OCI-LY1 (cell line): ENCODE measurements at regions not wholly inside any gene's neighbourhood (a gene's known extent, or its start where the extent isn't known, plus 50 kb on each side); places are given as distances from the start of the nearest gene placed in this dataset.

Experiments
- H2AFZ ChIP-seq: fragments of 200-600 bp; sonication (generic), shearing (Covaris generic); 2 replicates; pipeline ENCODE4 v1.6.0; 2014; ENCODE audit warnings: antibody characterized with exemption, mild to moderate bottlenecking, low read length
- H3F3A ChIP-seq: fragments of 200-600 bp; sonication (generic), shearing (Covaris generic); 2 replicates; pipeline ENCODE4 v1.6.0; 2014; ENCODE audit warnings: mild to moderate bottlenecking, antibody characterized with exemption, low read length, moderate library complexity; ENCODE audit not compliant: insufficient read depth
- H3K27ac ChIP-seq: fragments of 200-600 bp; sonication (generic); 2 replicates; pipeline ENCODE4 v1.5.1; 2014; ENCODE audit warnings: low read length, mixed run types, mild to moderate bottlenecking, low read depth; ENCODE audit not compliant: poor library complexity, severe bottlenecking
- H3K27me3 ChIP-seq: fragments of 200-600 bp; sonication (generic); 2 replicates; pipeline ENCODE4 v1.6.0; 2014; ENCODE audit warnings: antibody characterized with exemption, mild to moderate bottlenecking, low read length, moderate library complexity; ENCODE audit not compliant: insufficient read depth
- H3K36me3 ChIP-seq: fragments of 200-600 bp; sonication (generic); 2 replicates; pipeline ENCODE4 v1.6.1; 2014; ENCODE audit warnings: mild to moderate bottlenecking, antibody characterized with exemption, low read length, moderate library complexity, mixed read lengths; ENCODE audit not compliant: insufficient read depth
- H3K4me1 ChIP-seq: fragments of 200-600 bp; sonication (generic); 2 replicates; pipeline ENCODE4 v1.5.1; 2014; ENCODE audit warnings: mild to moderate bottlenecking, low read length, moderate library complexity; ENCODE audit not compliant: insufficient read depth, severe bottlenecking
- H3K4me2 ChIP-seq: fragments of 200-600 bp; sonication (generic), shearing (Covaris generic); 2 replicates; pipeline ENCODE4 v1.6.1; 2014; ENCODE audit warnings: low read length
- H3K4me3 ChIP-seq: fragments of 200-600 bp; sonication (generic); 2 replicates; pipeline ENCODE4 v1.5.1; 2014; ENCODE audit warnings: low read length, low read depth, mild to moderate bottlenecking, mixed read lengths; ENCODE audit not compliant: poor library complexity, severe bottlenecking
- H3K79me2 ChIP-seq: fragments of 200-600 bp; shearing (Covaris generic); 2 replicates; pipeline ENCODE4 v1.6.1; 2016; ENCODE audit warnings: mixed run types, low read length, mixed read lengths; ENCODE audit not compliant: insufficient read depth
- H3K9ac ChIP-seq: fragments of 200-600 bp; sonication (generic), shearing (Covaris generic); 2 replicates; pipeline ENCODE4 v1.6.1; 2014; ENCODE audit warnings: mild to moderate bottlenecking, low read length, mixed read lengths
- H3K9me2 ChIP-seq: fragments of 200-600 bp; sonication (generic), shearing (Covaris generic); 2 replicates; pipeline ENCODE4 v1.6.1; 2014; ENCODE audit warnings: low read depth, mild to moderate bottlenecking, low read length, mixed read lengths
- H3K9me3 ChIP-seq: fragments of 200-600 bp; shearing (Covaris generic); 2 replicates; pipeline ENCODE4 v1.6.1; 2014; ENCODE audit warnings: low read length, mixed read lengths
- H4K20me1 ChIP-seq: fragments of 200-600 bp; sonication (generic), shearing (Covaris generic); 2 replicates; pipeline ENCODE4 v1.6.0; 2016; ENCODE audit warnings: mild to moderate bottlenecking, low read length; ENCODE audit not compliant: insufficient read depth
- CTCF ChIP-seq: fragments of 200-600 bp; sonication (generic), shearing (Covaris generic); IDR thresholded peaks from 2 replicates; pipeline ENCODE4 v1.5.1; 2017; ENCODE audit warnings: mild to moderate bottlenecking, antibody characterized with exemption, low read length, moderate library complexity, mixed read lengths
- EZH2 ChIP-seq: fragments of 200-600 bp; sonication (generic), shearing (Covaris generic); IDR thresholded peaks from 2 replicates; pipeline ENCODE4 v1.8.0; 2017; ENCODE audit warnings: borderline replicate concordance, mixed run types, mild to moderate bottlenecking, antibody characterized with exemption, low read length, moderate library complexity, mixed read lengths

- no peak overlapping the region for H2AFZ ChIP-seq
- no peaks in the 10 kb centered on the region for H4K20me1 ChIP-seq
- no peaks in the 10 kb centered on the region for H3K27me3 ChIP-seq
- H3K9me2 ChIP-seq, result no peaks in the 10 kb centered on the region
- H3K9me3 ChIP-seq, result no peaks in the 10 kb centered on the region
- no peak overlapping the region for H3K4me3 ChIP-seq
- no peak overlapping the region for H3K27ac ChIP-seq
- no peaks in the 10 kb centered on the region for H3K36me3 ChIP-seq
- H3K4me1 ChIP-seq, result peaks cover 32% of the 10 kb centered on the region
- no peak overlapping the region for H3K4me2 ChIP-seq
- H3F3A ChIP-seq, result no peaks in the 10 kb centered on the region
- no peak overlapping the region for H3K9ac ChIP-seq
- no peak for TF ChIP-seq CTCF
- TF ChIP-seq EZH2, result no peak
- H3K79me2 ChIP-seq, result no peaks in the 10 kb centered on the region
These were observed 425.0 kb upstream of the ID2 start for GRCh38 chr2:8256905-8257304.

GRCh38 chr2:8257502-8257901 is 424.4 kb upstream of the ID2 start:
- no peaks in the 10 kb centered on the region for H3K9me2 ChIP-seq
- H3K27ac ChIP-seq, result no peak overlapping the region
- no peaks in the 10 kb centered on the region for H3K79me2 ChIP-seq
- H3K9me3 ChIP-seq, result no peaks in the 10 kb centered on the region
- no peaks in the 10 kb centered on the region for H3K27me3 ChIP-seq
- H3K4me2 ChIP-seq, result no peak overlapping the region
- peaks cover 31% of the 10 kb centered on the region for H3K4me1 ChIP-seq
- H4K20me1 ChIP-seq, result no peaks in the 10 kb centered on the region
- H2AFZ ChIP-seq, result no peak overlapping the region
- no peak overlapping the region for H3K4me3 ChIP-seq
- TF ChIP-seq CTCF, result no peak
- TF ChIP-seq EZH2, result no peak
- no peak overlapping the region for H3K9ac ChIP-seq
- H3K36me3 ChIP-seq, result no peaks in the 10 kb centered on the region
- no peaks in the 10 kb centered on the region for H3F3A ChIP-seq

- H3K9me2 ChIP-seq, result no peaks in the 10 kb centered on the region
- TF ChIP-seq CTCF, result no peak
- no peak for TF ChIP-seq EZH2
- H3K4me3 ChIP-seq, result no peak overlapping the region
- H3K27ac ChIP-seq, result no peak overlapping the region
- H3K9me3 ChIP-seq, result no peaks in the 10 kb centered on the region
- no peak overlapping the region for H2AFZ ChIP-seq
- H3K27me3 ChIP-seq, result no peaks in the 10 kb centered on the region
- no peaks in the 10 kb centered on the region for H4K20me1 ChIP-seq
- no peaks in the 10 kb centered on the region for H3F3A ChIP-seq
- no peaks in the 10 kb centered on the region for H3K79me2 ChIP-seq
- H3K4me2 ChIP-seq, result no peak overlapping the region
- H3K9ac ChIP-seq, result no peak overlapping the region
- peaks cover 22% of the 10 kb centered on the region for H3K4me1 ChIP-seq
- no peaks in the 10 kb centered on the region for H3K36me3 ChIP-seq
These were observed 423.4 kb upstream of the ID2 start for GRCh38 chr2:8258406-8258805.
